IMR-90 (cell line): ENCODE measurements at regions not wholly inside any gene's neighbourhood (a gene's known extent, or its start where the extent isn't known, plus 50 kb on each side); places are given as distances from the start of the nearest gene placed in this dataset.

Source experiments
- ATAC-seq: fragments of 200-7000 bp; cut with Tn5 transposase; 2 replicates; pipeline ENCODE4 v1.9.1; 2020; ENCODE audit warnings: low read depth, mild to moderate bottlenecking, moderate library complexity
- BruUV-seq: library from RNA; stranded (reverse); fragments of 400-500 nt; replicated peaks from 2 replicates; lab custom pipeline; 2021; lab: Mats Ljungman, UMichigan
- CTCF ChIA-PET: fragments of 300-600 bp; formaldehyde crosslinking; extraction: SDS; loops from one replicate; lab custom pipeline; 2021; ENCODE audit warnings: antibody characterized with exemption; lab: Yijun Ruan, JAX
- POLR2A ChIA-PET: fragments of 300-600 bp; sonication (Branson Sonifier 250); formaldehyde crosslinking; loops from one replicate; lab custom pipeline; 2022; ENCODE audit warnings: antibody characterized with exemption; ENCODE audit not compliant: unreplicated experiment; lab: Charles Lee
- DNase-seq: peaks from one replicate; pipeline ENCODE4 v3.0.0; 2013
- H2AFZ ChIP-seq: replicated peaks from 2 replicates; pipeline ENCODE3; 2013; ENCODE audit warnings: low read length, mild to moderate bottlenecking; ENCODE audit not compliant: poor library complexity
- H2AK5ac ChIP-seq: 2 replicates; pipeline ENCODE4 v1.6.1; 2013; ENCODE audit warnings: low read depth, low read length, inconsistent platforms
- H2AK9ac ChIP-seq: replicated peaks from 2 replicates; pipeline ENCODE3; 2013; ENCODE audit warnings: mild to moderate bottlenecking, low read depth, low read length, moderate library complexity; ENCODE audit not compliant: poor library complexity
- H2BK120ac ChIP-seq: 2 replicates; pipeline ENCODE4 v1.6.1; 2013; ENCODE audit warnings: low read depth, low read length, inconsistent platforms
- H2BK15ac ChIP-seq: 3 replicates; pipeline ENCODE4 v1.6.1; 2013; ENCODE audit warnings: low read depth, low read length, inconsistent platforms
- H2BK20ac ChIP-seq: 2 replicates; pipeline ENCODE4 v1.6.1; 2013; ENCODE audit warnings: low read depth, mild to moderate bottlenecking, inconsistent platforms, low read length, moderate library complexity
- H2BK5ac ChIP-seq: 2 replicates; pipeline ENCODE4 v1.6.1; 2013; ENCODE audit warnings: mild to moderate bottlenecking, low read depth, low read length, inconsistent platforms; ENCODE audit not compliant: poor library complexity, severe bottlenecking
- H3K14ac ChIP-seq: replicated peaks from 2 replicates; pipeline ENCODE4 v1.6.1; 2013; ENCODE audit warnings: low read depth, low read length, inconsistent platforms
- H3K18ac ChIP-seq: 2 replicates; pipeline ENCODE4 v1.6.1; 2013; ENCODE audit warnings: low read depth, low read length, control low read depth
- H3K23ac ChIP-seq: 2 replicates; pipeline ENCODE4 v1.6.1; 2013; ENCODE audit warnings: low read depth, low read length, inconsistent platforms
- H3K27ac ChIP-seq: 2 replicates; pipeline ENCODE4 v1.5.1; 2013; ENCODE audit warnings: mild to moderate bottlenecking, control low read depth, low read length; ENCODE audit not compliant: insufficient read depth
- H3K27me3 ChIP-seq: 2 replicates; pipeline ENCODE4 v1.6.1; 2013; ENCODE audit warnings: low read length; ENCODE audit not compliant: control insufficient read depth, insufficient read depth
- H3K36me3 ChIP-seq: 2 replicates; pipeline ENCODE4 v1.6.1; 2013; ENCODE audit warnings: low read length, mixed read lengths; ENCODE audit not compliant: control insufficient read depth, insufficient read depth
- H3K4ac ChIP-seq: 2 replicates; pipeline ENCODE4 v1.6.1; 2013; ENCODE audit warnings: low read depth, low read length, inconsistent platforms
- H3K4me1 ChIP-seq: 2 replicates; pipeline ENCODE4 v1.6.1; 2013; ENCODE audit warnings: low read length, mixed read lengths; ENCODE audit not compliant: control insufficient read depth, insufficient read depth
- H3K4me2 ChIP-seq: 2 replicates; pipeline ENCODE4 v1.6.1; 2013; ENCODE audit warnings: low read depth, mild to moderate bottlenecking, control low read depth, low read length, moderate library complexity
- H3K4me3 ChIP-seq: 2 replicates; pipeline ENCODE4 v1.5.1; 2013; ENCODE audit warnings: low read depth, mild to moderate bottlenecking, control low read depth, low read length, moderate library complexity; ENCODE audit not compliant: insufficient read depth
- H3K56ac ChIP-seq: 2 replicates; pipeline ENCODE4 v1.6.1; 2013; ENCODE audit warnings: low read length, inconsistent platforms; ENCODE audit not compliant: insufficient read depth; ENCODE audit errors: extremely low read depth
- H3K79me1 ChIP-seq, 2 experiments: 2 replicates each; pipeline ENCODE4 v1.6.1; 2013; ENCODE audit warnings: low read length in 2 of 2, inconsistent platforms in 1 of 2, low read depth in 1 of 2
- H3K9ac ChIP-seq: 2 replicates; pipeline ENCODE4 v1.6.1; 2013; ENCODE audit warnings: low read depth, low read length, control low read depth
- H3K9me1 ChIP-seq: 2 replicates; pipeline ENCODE4 v1.6.1; 2013; ENCODE audit warnings: low read length, inconsistent platforms; ENCODE audit not compliant: insufficient read depth
- H3K9me3 ChIP-seq: 2 replicates; pipeline ENCODE4 v1.6.1; 2013; ENCODE audit warnings: low read length; ENCODE audit not compliant: control insufficient read depth, insufficient read depth
- H4K20me1 ChIP-seq: 2 replicates; pipeline ENCODE4 v1.6.1; 2013; ENCODE audit warnings: low read length, inconsistent platforms; ENCODE audit not compliant: insufficient read depth
- H4K5ac ChIP-seq: 2 replicates; pipeline ENCODE4 v1.6.1; 2013; ENCODE audit warnings: mild to moderate bottlenecking, low read depth, low read length, control low read depth
- H4K8ac ChIP-seq, 2 experiments: 2 replicates each; pipeline ENCODE4 v1.6.1; 2013; ENCODE audit warnings: low read depth in 2 of 2, low read length in 2 of 2, control low read depth in 1 of 2, inconsistent platforms in 1 of 2
- H4K91ac ChIP-seq: 2 replicates; pipeline ENCODE4 v1.6.1; 2013; ENCODE audit warnings: low read depth, low read length, inconsistent platforms; ENCODE audit not compliant: insufficient read depth
- BHLHE40 ChIP-seq: fragments of 150-350 bp; IDR thresholded peaks from 2 replicates; pipeline ENCODE4 v1.6.1; 2016; ENCODE audit warnings: mild to moderate bottlenecking, low read depth, low read length
- CEBPB ChIP-seq: IDR thresholded peaks from 2 replicates; pipeline ENCODE4 v1.6.1; 2012; ENCODE audit warnings: low read depth, low read length, improper control_type of control experiment
- CHD1 ChIP-seq: IDR thresholded peaks from 2 replicates; pipeline ENCODE4 v1.6.1; 2012; ENCODE audit warnings: low read depth, low read length, improper control_type of control experiment
- CTCF ChIP-seq: conservative IDR thresholded peaks from 2 replicates; pipeline ENCODE4 v1.5.1; 2012; ENCODE audit warnings: mild to moderate bottlenecking, low read depth, low read length, improper control_type of control experiment
- ELK1 ChIP-seq: fragments of 150-350 bp; IDR thresholded peaks from 2 replicates; pipeline ENCODE4 v1.6.1; 2016; ENCODE audit warnings: low read depth, mild to moderate bottlenecking, low read length, moderate library complexity, borderline replicate concordance
- FOS ChIP-seq: fragments of 150-350 bp; IDR thresholded peaks from 2 replicates; pipeline ENCODE4 v1.6.1; 2016; ENCODE audit warnings: low read depth, low read length
- MAFK ChIP-seq: IDR thresholded peaks from 2 replicates; pipeline ENCODE4 v1.6.1; 2012; ENCODE audit warnings: low read depth, low read length, improper control_type of control experiment
- MAZ ChIP-seq: IDR thresholded peaks from 2 replicates; pipeline ENCODE4 v1.6.1; 2012; ENCODE audit warnings: low read depth, mild to moderate bottlenecking, low read length, improper control_type of control experiment, moderate library complexity, borderline replicate concordance
- MXI1 ChIP-seq: IDR thresholded peaks from 2 replicates; pipeline ENCODE4 v1.6.1; 2012; ENCODE audit warnings: low read depth, mild to moderate bottlenecking, low read length, moderate library complexity, borderline replicate concordance
- NFE2L2 ChIP-seq: fragments of 150-350 bp; IDR thresholded peaks from 2 replicates; pipeline ENCODE4 v1.6.1; 2016; ENCODE audit warnings: low read depth, mild to moderate bottlenecking, low read length
- POLR2A ChIP-seq: IDR thresholded peaks from 2 replicates; pipeline ENCODE4 v1.6.1; 2012; ENCODE audit warnings: mild to moderate bottlenecking, low read depth, low read length
- RAD21 ChIP-seq: IDR thresholded peaks from 2 replicates; pipeline ENCODE4 v1.6.1; 2012; ENCODE audit warnings: low read length, improper control_type of control experiment
- RCOR1 ChIP-seq: IDR thresholded peaks from 2 replicates; pipeline ENCODE4 v1.6.1; 2012; ENCODE audit warnings: mild to moderate bottlenecking, low read length, improper control_type of control experiment; ENCODE audit not compliant: insufficient replicate concordance
- RFX5 ChIP-seq: IDR thresholded peaks from 2 replicates; pipeline ENCODE4 v1.8.0; 2012; ENCODE audit warnings: low read depth, mild to moderate bottlenecking, low read length, moderate library complexity
- SMC3 ChIP-seq: fragments of 150-350 bp; IDR thresholded peaks from 2 replicates; pipeline ENCODE4 v1.6.1; 2016; ENCODE audit warnings: low read depth, mild to moderate bottlenecking, antibody characterized with exemption, low read length, moderate library complexity
- WGBS, 2 experiments: methylation state at CpG; one replicate each; pipeline versions ENCODE4 v1.1.5 to v1.1.7; 2013; ENCODE audit warnings: missing lambda C conversion rate in 2 of 2; ENCODE audit not compliant: insufficient read length in 1 of 2; ENCODE audit errors: extremely low coverage in 2 of 2; 5-methylcytosine and 5-hydroxymethylcytosine counted together
- dilution Hi-C: fragments of 300-500 bp; cut with HindIII; formaldehyde crosslinking; loops from one replicate; pipeline ENCODE4 v1.14.3; 2018; ENCODE audit warnings: low sequenced_read_pairs; ENCODE audit not compliant: unreplicated experiment
- in situ Hi-C: fragments of 300-500 bp; cut with MboI; formaldehyde crosslinking; loops from 3 replicates; pipeline ENCODE4 v1.14.3; 2019; ENCODE audit warnings: low sequenced_read_pairs, inconsistent platforms, mixed read lengths
- intact Hi-C: fragments of 100-400 bp; cut with micrococcal nuclease; formaldehyde crosslinking; loops from 2 replicates; pipeline ENCODE4 v1.10.0; 2022
- TF ChIP-seq, protein P1 (sequence below): fragments of 150-350 bp; IDR thresholded peaks from 2 replicates; pipeline ENCODE4 v1.6.1; 2017; ENCODE audit warnings: mild to moderate bottlenecking, antibody characterized with exemption, low read length, low read depth

GRCh38 chr9:102534031-102534430 is 461.1 kb upstream of the CYLC2 start:
- BruUV-seq: no TSS peak
- WGBS, 2 experiments: no CpG with 5 or more reads among the region's 2 CpGs

More at GRCh38 chr9:102534031-102534430, 461.1 kb upstream of the CYLC2 start:
- in situ Hi-C loops (no loop called here), intact Hi-C loops (no loop called here), dilution Hi-C loops (no loop called here)
- Histone ChIP-seq H2AK5ac (no peak overlapping the region), H4K5ac (no peak overlapping the region), H2BK15ac (no peak overlapping the region), H3K4me3 (no peak overlapping the region), H4K91ac (no peak overlapping the region), H3K23ac (no peak overlapping the region), H2AFZ (no peak overlapping the region), H3K14ac (no peak overlapping the region), H3K4ac (no peak overlapping the region), H3K27me3 (no peaks in the 10 kb centered on the region), H2AK9ac (no peak overlapping the region), H3K56ac (no peak overlapping the region), H2BK20ac (no peak overlapping the region), H3K4me1 (no peaks in the 10 kb centered on the region), H4K20me1 (no peaks in the 10 kb centered on the region), H2BK5ac (no peak overlapping the region), H3K9me3 (0 out of 2 replicates have a peak, but pooled peaks cover 2% of the 10 kb centered on the region), H4K8ac (no peak overlapping the region), H3K27ac (no peak overlapping the region), H3K18ac (no peak overlapping the region), H3K4me2 (no peak overlapping the region), H3K79me1 (no peaks in the 10 kb centered on the region), H3K9me1 (no peaks in the 10 kb centered on the region), H2BK120ac (no peak overlapping the region), H3K9ac (no peak overlapping the region), H3K36me3 (no peaks in the 10 kb centered on the region)
- ChIA-PET CTCF (no interaction called here), POLR2A (no interaction called here)
- no peak for DNase-seq
- TF ChIP-seq CTCF (no peak), RFX5 (no peak), RCOR1 (no peak), CEBPB (no peak), SMC3 (no peak), MAZ (no peak), NFE2L2 (no peak), FOS (no peak), RAD21 (no peak), ELK1 (no peak), BHLHE40 (no peak), POLR2A (no peak), CHD1 (no peak), MXI1 (no peak), MAFK (no peak)
- TF ChIP-seq, protein P1, sequence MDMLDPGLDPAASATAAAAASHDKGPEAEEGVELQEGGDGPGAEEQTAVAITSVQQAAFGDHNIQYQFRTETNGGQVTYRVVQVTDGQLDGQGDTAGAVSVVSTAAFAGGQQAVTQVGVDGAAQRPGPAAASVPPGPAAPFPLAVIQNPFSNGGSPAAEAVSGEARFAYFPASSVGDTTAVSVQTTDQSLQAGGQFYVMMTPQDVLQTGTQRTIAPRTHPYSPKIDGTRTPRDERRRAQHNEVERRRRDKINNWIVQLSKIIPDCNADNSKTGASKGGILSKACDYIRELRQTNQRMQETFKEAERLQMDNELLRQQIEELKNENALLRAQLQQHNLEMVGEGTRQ: no peak
- ATAC-seq: no peak
